Pancreas (tissue), 10 donors: ENCODE measurements at regions not wholly inside any gene's neighbourhood (a gene's known extent, or its start where the extent isn't known, plus 50 kb on each side); places are given as distances from the start of the nearest gene placed in this dataset.

Experiments used
- ATAC-seq, 4 donors: fragments of 200-7000 bp; cut with Tn5 transposase; one replicate each; pipeline versions ENCODE4 v1.8.0 to v1.9.1; 2020; ENCODE audit warnings: mild to moderate bottlenecking in 4 of 4, moderate library complexity in 4 of 4
- DNase-seq, 6 donors: peaks; one replicate each; pipeline ENCODE4 v3.0.0-alpha.2; 2020
- FAIRE-seq: peaks from 2 replicates; lab custom pipeline; 2012; peaks lifted over from hg19 to GRCh38; lab: Jason Lieb, UNC
- H3K27ac ChIP-seq, 4 donors: fragments of 200-600 bp; sonication (generic); 1 replicate in 3 of 4; 2 replicates in 1 of 4; pipeline versions ENCODE4 v1.5.0 to v1.8.0; 2020
- H3K27me3 ChIP-seq, 4 donors: fragments of 200-600 bp; one replicate each; pipeline ENCODE4 v1.8.0; 2021
- H3K36me3 ChIP-seq, 3 donors: fragments of 200-600 bp; sonication (generic) in 1 of 3; one replicate each; pipeline versions ENCODE4 v1.5.0 to v1.8.0; 2020 to 2021
- H3K4me1 ChIP-seq, 3 donors: fragments of 200-600 bp; one replicate each; pipeline ENCODE4 v1.8.0; 2021
- H3K4me3 ChIP-seq, 4 donors: fragments of 200-600 bp; sonication (generic) in 2 of 4; one replicate each; pipeline versions ENCODE4 v1.5.0 to v1.8.0; 2020 to 2021
- H3K9me3 ChIP-seq, 4 donors: fragments of 200-600 bp; one replicate each; pipeline ENCODE4 v1.8.0; 2021
- CTCF ChIP-seq, 4 donors: fragments of 200-600 bp; sonication (generic) in 3 of 4; IDR thresholded peaks; one replicate each; pipeline versions ENCODE4 v1.5.0 to v1.8.0; 2021; ENCODE audit warnings: antibody characterized with exemption in 4 of 4
- WGBS, 2 donors: extraction: QIAGEN DNeasy Blood & Tissue Kit; methylation state at CpG; one replicate each; pipeline ENCODE4 v1.1.7; 2013; 5-methylcytosine and 5-hydroxymethylcytosine counted together
- intact Hi-C, 3 donors: fragments of 100-400 bp; cut with DNase I; formaldehyde crosslinking; loops; one replicate each; pipeline versions ENCODE4 v1.11.1 to v1.14.2; 2022
- donor health status: healthy with polysubstance abuse.
- donor health status: DM: no; HTN: no; CAD: no; lungs with moderate emphysema.
- donor health status: DM: no; HTN: no; CAD: no.
- donor health status: control.
- donor health status: control.
- donor health status: Bipolar disorder and iron deficiency.
- donor health status: DM: yes; HTN: yes; CAD: no.
- donor health status: DM: no; HTN: no; CAD: no.
- donor health status: DM: no; HTN: no; CAD: no.
- donor health status: DM: yes; HTN: yes; CAD: no.

GRCh38 chr18:72104851-72105250 is 439.3 kb downstream of the CBLN2 start:
- DNase-seq (no peak), FAIRE-seq (no peak), ATAC-seq (no peak)
- intact Hi-C loops = no loop called here
- 52 to 73% methylated on average over 4 of the region's 4 CpGs for WGBS, 2 donors
- TF ChIP-seq CTCF (IDR thresholded peaks at IDR 0.05) = no peak
- H3K4me3 ChIP-seq = no peak overlapping the region
- H3K27ac ChIP-seq = no peak overlapping the region
- no peaks in the 10 kb centered on the region for H3K36me3 ChIP-seq
- H3K9me3 ChIP-seq = no peaks in the 10 kb centered on the region
- no peaks in the 10 kb centered on the region for H3K27me3 ChIP-seq
- H3K4me1 ChIP-seq = no peaks in the 10 kb centered on the region

- Histone ChIP-seq H3K4me1 (no peaks in the 10 kb centered on the region), H3K9me3 (no peaks in the 10 kb centered on the region), H3K27ac (no peak overlapping the region), H3K27me3 (no peaks in the 10 kb centered on the region), H3K36me3 (no peaks in the 10 kb centered on the region), H3K4me3 (no peak overlapping the region)
- intact Hi-C loops = no loop called here
- ATAC-seq (no peak), DNase-seq (no peak), FAIRE-seq (no peak)
- WGBS, 2 donors = 23 to 63% methylated on average over 2 of the region's 2 CpGs
- no peak for TF ChIP-seq CTCF (IDR thresholded peaks at IDR 0.05)
Measured at GRCh38 chr18:72102412-72102811, 441.7 kb downstream of the CBLN2 start.

- ATAC-seq (no peak), FAIRE-seq (no peak), DNase-seq (no peak)
- intact Hi-C loops = no loop called here
- no peaks in the 10 kb centered on the region for H3K9me3 ChIP-seq
- H3K4me1 ChIP-seq = no peaks in the 10 kb centered on the region
- no peak overlapping the region for H3K4me3 ChIP-seq
- WGBS, 2 donors = 60 to 75% methylated on average over 5 of the region's 5 CpGs
- H3K36me3 ChIP-seq = no peaks in the 10 kb centered on the region
- no peak overlapping the region for H3K27ac ChIP-seq
- TF ChIP-seq CTCF (IDR thresholded peaks at IDR 0.05) = no peak
- H3K27me3 ChIP-seq = no peaks in the 10 kb centered on the region
Measured at GRCh38 chr18:72100465-72101004, 443.6 kb downstream of the CBLN2 start.

GRCh38 chr18:72091369-72091768 is 452.8 kb downstream of the CBLN2 start:
- DNase-seq = no peak
- intact Hi-C loops = no loop called here
- ATAC-seq = no peak
- H3K4me3 ChIP-seq = no peak overlapping the region
- H3K27me3 ChIP-seq = no peaks in the 10 kb centered on the region
- no peaks in the 10 kb centered on the region for H3K4me1 ChIP-seq
- no peaks in the 10 kb centered on the region for H3K9me3 ChIP-seq
- H3K27ac ChIP-seq = no peak overlapping the region
- H3K36me3 ChIP-seq = no peaks in the 10 kb centered on the region
- WGBS, 2 donors = 30 to 32% methylated on average over 5 of the region's 5 CpGs
- no peak for TF ChIP-seq CTCF (IDR thresholded peaks at IDR 0.05)
- FAIRE-seq = no peak

- no peak overlapping the region for H3K4me3 ChIP-seq
- no peak for FAIRE-seq
- no peak overlapping the region for H3K27ac ChIP-seq
- WGBS, 2 donors = 41 to 54% methylated on average over 3 of the region's 3 CpGs
- H3K36me3 ChIP-seq = no peaks in the 10 kb centered on the region
- DNase-seq = no peak
- TF ChIP-seq CTCF (IDR thresholded peaks at IDR 0.05) = no peak
- no peaks in the 10 kb centered on the region for H3K27me3 ChIP-seq
- H3K9me3 ChIP-seq = no peaks in the 10 kb centered on the region
- intact Hi-C loops = no loop called here
- H3K4me1 ChIP-seq = no peaks in the 10 kb centered on the region
- no peak for ATAC-seq
Measured at GRCh38 chr18:72089432-72089831, 454.7 kb downstream of the CBLN2 start.
